MM.1S (cell line): ENCODE measurements at regions not wholly inside any gene's neighbourhood (a gene's known extent, or its start where the extent isn't known, plus 50 kb on each side); places are given as distances from the start of the nearest gene placed in this dataset.

Experiments
- CTCF ChIP-seq: fragments of 300-600 bp; sonication (generic); IDR thresholded peaks from 2 replicates; pipeline ENCODE4 v1.5.1; 2016; ENCODE audit warnings: antibody characterized with exemption, low read length, mixed read lengths
- EZH2 ChIP-seq: fragments of 300-600 bp; sonication (generic); optimal IDR thresholded peaks from 2 replicates; pipeline ENCODE3; 2017; ENCODE audit warnings: low read depth, mild to moderate bottlenecking, antibody characterized with exemption, low read length, mixed read lengths

- TF ChIP-seq CTCF (no peak), EZH2 (no peak)
Measured at GRCh38 chr7:20482071-20482470, 133.4 kb upstream of the ABCB5 start.
